Middle frontal gyrus (tissue), 1 donor: ENCODE measurements at regions not wholly inside any gene's neighbourhood (a gene's known extent, or its start where the extent isn't known, plus 50 kb on each side); places are given as distances from the start of the nearest gene placed in this dataset.
"Not testable (repeated sequence)": the region's sequence is repeated elsewhere in the genome, so short reads cannot be mapped to it uniquely, and the experiment has no call there.

ENCODE experiments used
- DNase-seq: peaks from one replicate; pipeline ENCODE4 v3.0.0-alpha.2; 2015; ENCODE audit warnings: low spot score; ENCODE audit errors: extremely low spot score

- DNase-seq: no peak
These were observed 249.2 kb downstream of the IGSF11 start for GRCh38 chr3:118785415-118785814.

DNA sequence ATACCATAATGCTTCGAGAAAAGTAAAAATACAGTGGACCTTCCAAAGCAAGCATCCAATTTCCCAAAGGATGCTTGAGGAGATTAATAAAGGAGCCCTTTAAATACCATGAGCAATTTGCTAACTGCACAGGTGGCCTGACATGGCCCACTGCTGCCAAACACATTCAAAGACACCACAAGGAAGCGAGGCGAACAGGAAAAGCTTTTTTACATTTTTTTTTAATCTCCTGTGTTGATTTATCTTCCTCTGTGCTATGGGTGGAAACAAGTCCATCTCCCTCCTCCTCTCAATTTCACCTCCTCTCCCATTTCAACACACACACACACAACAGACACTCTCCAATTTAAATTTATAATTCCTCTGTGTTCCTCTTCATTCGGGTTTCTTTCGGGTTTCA, 243.4 kb downstream of the IGSF11 start:
- DNase-seq: no peak

DNA sequence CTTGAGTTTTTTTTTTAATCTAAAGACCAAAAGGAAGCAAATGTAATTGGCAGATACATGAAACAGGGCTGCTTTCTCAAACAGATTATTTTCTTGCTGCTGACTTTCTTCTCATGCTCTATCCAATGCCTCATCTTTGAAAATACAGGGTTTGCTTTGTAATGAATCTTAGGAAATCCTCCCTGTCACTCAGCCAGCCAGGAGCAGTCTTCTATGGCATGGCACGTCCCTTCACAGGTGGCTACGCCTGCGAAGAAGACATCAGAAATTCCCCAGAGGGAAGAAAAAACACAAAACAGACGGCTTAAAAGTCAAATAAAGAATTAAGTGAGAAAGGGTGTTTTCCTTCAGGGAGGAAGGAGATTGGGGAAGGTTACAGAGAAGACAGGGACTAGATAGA, 242.5 kb downstream of the IGSF11 start:
- no peak for DNase-seq

DNA sequence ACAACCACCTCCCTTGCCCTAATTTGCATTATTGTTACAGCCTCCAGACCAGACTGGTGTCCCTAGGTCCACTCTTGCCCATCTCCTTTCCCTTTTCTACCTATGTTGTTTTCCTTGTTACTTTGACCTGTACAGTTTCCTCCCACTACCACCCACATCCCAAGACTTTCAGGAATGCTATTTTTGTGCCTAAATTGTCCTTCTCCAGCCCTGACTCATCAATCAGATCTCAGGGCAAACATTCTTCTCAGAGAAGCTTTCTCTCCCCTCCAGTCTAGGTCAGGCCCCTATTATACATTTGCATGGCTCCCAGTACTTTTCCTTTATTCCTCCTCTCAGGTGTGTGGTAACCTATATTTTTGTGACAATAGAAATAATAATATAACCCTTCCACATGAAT, 241.5 kb downstream of the IGSF11 start:
- DNase-seq: no peak

- no peak for DNase-seq
These were observed 235.3 kb downstream of the IGSF11 start for GRCh38 chr3:118799303-118799702.

DNA sequence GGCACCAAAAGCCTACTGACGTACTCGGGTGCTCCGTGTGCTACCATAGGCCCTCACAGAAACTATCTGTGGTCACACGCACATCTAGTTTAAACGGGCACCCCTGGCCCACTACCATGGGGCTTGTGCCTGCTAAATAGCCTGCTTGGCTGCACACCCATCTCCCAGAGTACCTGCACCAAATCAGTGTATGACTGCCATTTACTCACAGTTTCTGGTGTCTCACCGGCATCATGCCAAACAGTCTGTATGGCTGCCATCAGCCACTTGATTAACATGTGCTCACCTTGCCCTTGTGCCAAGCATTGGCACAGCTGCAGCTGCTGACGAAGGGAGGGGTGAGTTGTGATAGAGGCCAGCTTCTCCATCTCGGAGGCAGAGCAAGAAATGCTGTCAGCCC, 232.7 kb downstream of the IGSF11 start:
- no peak for DNase-seq

DNA sequence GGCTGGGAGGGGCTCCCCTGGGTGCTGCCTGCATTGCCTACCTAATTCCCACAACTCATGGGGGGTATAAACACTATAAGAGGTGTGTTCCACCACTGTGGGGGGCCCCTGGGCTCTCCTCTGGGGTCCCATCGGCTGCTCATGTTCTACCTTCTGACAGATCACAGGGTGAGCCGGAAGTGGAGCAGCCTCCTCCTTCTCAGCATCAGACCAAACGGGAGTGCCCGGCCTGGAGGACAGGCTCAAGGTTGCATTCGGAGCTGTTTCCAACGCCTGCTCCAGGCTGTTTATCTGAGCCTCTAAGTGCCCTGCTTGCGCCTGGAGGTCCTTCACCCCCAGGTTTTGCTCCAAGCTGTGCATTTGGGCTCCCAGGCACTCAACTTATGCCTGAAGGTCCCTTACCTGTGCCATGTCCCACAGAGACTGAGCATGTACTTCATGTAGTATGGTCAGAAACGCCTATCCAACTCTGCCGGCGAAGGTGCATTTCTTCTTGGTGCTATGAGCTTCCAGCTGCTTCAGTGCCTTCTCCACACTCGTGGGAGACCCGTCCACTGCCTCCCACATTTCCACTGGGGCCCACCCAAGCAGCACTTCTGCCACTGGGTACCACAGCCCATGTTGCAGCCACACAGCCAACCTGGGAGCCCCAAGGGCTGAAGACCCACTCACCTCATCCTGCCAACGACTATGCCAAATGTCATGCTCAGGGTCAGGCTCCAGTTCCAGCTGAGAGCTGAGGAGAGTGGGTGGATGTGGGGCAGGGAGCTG, 232.1 kb downstream of the IGSF11 start:
- no peak for DNase-seq

GRCh38 chr3:118803096-118803476, 231.6 kb downstream of the IGSF11 start:
- DNase-seq: no peak

DNA sequence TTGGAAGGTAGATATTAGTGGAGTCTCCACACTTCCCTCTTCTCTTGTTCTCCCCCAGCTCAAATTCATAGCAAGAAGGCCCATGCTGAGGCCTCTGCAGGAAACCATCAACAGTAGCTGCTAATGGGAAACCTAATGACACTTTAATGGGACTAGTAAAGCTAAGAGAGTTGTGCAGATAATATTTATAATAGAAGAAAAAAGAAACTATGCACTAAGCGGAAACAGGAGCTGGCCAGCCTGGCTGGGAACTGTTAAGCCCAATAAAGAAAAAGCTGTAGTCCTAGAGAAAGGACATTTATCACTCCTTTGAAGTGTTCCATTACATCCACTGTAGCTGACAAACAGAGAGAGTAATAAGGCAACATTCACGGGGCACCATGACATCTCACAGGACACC, 229.6 kb downstream of the IGSF11 start:
- DNase-seq: no peak

- no peak for DNase-seq
These were observed 228.2 kb downstream of the IGSF11 start for GRCh38 chr3:118806423-118806822.

DNA sequence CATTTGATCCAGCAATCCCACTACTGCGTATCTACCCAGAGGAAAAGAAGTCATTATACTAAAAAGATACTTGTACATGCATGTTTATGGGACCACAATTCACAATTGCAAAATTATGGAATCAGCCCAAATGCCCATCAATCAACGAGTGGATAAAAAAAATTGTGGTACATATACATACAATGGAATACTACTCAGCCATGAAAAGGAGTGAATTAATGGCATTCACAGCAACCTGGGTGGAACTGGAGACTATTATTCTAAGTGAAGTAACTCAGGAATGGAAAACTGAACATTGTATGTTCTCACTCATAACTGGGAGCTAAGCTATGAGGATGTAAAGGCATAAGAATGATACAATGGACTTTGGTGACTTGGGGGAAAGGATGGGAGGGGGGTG, 227.3 kb downstream of the IGSF11 start:
- not testable (repeated sequence) for DNase-seq

DNA sequence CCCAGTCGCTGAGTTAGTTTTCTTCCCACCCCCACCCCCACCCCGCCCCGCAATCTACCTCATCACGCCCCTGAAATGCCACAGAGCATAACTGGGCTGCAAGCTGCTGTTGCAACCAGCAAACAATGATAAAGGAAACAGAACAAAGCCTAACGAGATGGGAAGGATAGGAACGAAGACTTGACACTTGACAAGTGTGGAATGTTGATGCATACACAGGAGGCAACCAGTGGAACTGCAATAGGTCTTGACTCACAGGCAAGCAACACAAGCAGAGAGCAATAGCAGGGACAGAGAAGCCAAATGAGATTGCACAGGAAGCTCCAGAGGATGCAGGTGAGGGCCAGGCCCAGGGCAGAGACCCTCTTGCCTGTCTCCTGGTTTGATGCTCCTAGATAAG, 225.9 kb downstream of the IGSF11 start:
- no peak for DNase-seq

- DNase-seq: no peak
These were observed 224.7 kb downstream of the IGSF11 start for GRCh38 chr3:118809696-118810498.

DNA sequence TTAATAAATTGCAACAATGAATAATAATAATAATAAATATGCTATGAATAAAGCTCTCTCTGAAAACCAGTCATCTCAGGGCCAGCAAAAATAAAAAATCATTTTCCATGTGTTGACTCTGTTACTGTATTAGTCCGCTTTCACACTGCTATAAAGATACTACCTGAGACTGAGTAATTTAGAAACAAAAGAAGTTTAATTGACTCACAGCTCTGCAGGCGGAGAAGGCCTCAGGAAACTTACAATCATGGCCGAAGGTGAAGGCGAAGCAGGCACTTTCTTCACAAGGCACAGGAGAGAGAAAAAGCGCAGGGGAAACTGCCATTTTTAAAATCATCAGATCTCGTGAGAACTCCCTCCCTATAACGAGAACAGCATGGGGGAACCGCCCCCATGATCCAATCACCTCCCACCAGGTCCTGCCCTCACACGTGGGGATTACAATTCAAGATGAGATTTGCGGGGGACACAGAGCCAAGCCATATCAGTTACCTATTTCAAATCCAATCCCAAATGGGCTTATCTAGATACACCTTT, 224.1 kb downstream of the IGSF11 start:
- DNase-seq: no peak

GRCh38 chr3:118811236-118811732, 223.4 kb downstream of the IGSF11 start:
- DNase-seq: no peak

DNA sequence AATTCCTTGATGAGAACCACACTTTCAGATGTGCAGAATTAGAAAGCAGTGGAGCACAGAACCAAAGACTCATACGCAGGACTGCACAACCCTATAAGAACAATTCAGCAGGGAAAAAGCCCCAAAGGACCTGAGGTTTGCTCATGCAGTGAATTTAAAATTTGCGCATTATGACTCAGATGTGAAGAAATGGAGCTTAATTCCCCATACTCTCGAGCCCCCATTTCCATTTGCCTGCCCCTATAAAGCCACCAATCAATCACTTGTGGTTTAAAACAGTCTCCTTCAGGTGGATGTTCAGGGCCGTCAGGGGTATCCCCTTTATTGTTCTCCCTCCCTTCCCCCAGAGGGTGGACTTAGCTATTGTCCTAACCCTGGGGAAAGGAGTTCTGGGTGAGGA, 221.2 kb downstream of the IGSF11 start:
- no peak for DNase-seq

DNA sequence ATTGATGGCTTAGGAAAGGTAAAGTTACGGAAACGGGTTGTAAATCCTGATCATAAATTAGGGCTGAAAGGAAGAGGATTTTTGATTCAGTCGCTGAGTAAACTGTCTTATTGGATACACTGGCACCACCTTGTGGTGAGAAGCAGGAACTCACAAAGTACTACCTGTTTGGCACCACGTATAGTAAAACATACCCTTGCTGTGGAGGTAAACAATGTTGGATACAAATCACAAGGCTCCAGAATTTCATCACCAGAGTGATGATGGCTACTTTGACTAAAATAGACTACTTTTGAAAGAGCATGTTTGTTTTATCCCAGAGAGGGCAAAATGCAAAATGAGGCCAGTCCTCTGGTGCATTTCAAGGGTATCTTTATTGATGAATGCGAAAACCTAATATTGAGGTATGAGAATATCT, 216.9 kb downstream of the IGSF11 start:
- DNase-seq: peak; percentile 27

GRCh38 chr3:118818386-118818785, 216.3 kb downstream of the IGSF11 start:
- DNase-seq: no peak

GRCh38 chr3:118823626-118824025, 211.0 kb downstream of the IGSF11 start:
- no peak for DNase-seq

- no peak for DNase-seq
These were observed 207.2 kb downstream of the IGSF11 start for GRCh38 chr3:118827446-118827845.

GRCh38 chr3:118828351-118828750, 206.3 kb downstream of the IGSF11 start:
- DNase-seq: no peak

DNA sequence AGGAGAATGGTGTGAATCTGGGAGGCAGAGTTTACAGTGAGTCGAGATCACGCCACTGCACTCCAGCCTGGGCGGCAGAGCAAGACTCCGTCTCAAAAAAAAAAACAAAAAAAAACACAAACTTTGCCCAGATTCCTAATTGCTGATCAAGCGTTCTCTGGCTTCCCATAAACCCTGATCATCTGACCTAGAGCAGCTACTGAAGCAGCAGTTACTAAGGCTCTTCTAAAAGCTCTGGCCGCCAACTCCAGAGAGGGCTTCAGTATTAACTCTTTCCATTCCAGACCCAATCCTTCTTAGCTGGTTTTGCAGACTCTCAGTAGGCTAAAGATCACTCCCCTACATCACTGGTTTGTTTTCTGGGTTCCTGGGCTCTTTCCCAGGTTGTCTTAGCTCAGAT, 201.6 kb downstream of the IGSF11 start:
- DNase-seq: no peak
